H1 (cell line): ENCODE measurements at regions not wholly inside any gene's neighbourhood (a gene's known extent, or its start where the extent isn't known, plus 50 kb on each side); places are given as distances from the start of the nearest gene placed in this dataset.
A peak's percentile ranks its signal among the peaks of the same experiment; 100 is the strongest.

Source experiments
- CTCF ChIA-PET: fragments of 300-600 bp; sonication (Branson Sonifier 250); formaldehyde crosslinking; loops from one replicate; lab custom pipeline; 2021; ENCODE audit not compliant: partially characterized antibody; lab: Charles Lee
- POLR2A ChIA-PET: fragments of 300-600 bp; sonication (Branson Sonifier 250); formaldehyde crosslinking; loops from one replicate; lab custom pipeline; 2021; ENCODE audit warnings: inconsistent platforms; ENCODE audit not compliant: partially characterized antibody; lab: Charles Lee
- DNase-seq, 2 experiments: peaks; one replicate each; pipeline versions ENCODE4 v3.0.0 to v3.0.0-alpha.2; 2010 to 2022; ENCODE audit warnings: low spot score in 2 of 2, low read depth in 1 of 2, mixed read lengths in 1 of 2
- FAIRE-seq: peaks from 2 replicates; lab custom pipeline; 2011; peaks lifted over from hg19 to GRCh38; lab: Jason Lieb, UNC
- H2AFZ ChIP-seq: 2 replicates; pipeline ENCODE4 v1.8.1; 2012; ENCODE audit warnings: low read length, inconsistent platforms
- H2AK5ac ChIP-seq: 2 replicates; pipeline ENCODE4 v1.6.1; 2013; ENCODE audit warnings: low read depth, low read length
- H2BK120ac ChIP-seq: replicated peaks from 2 replicates; pipeline ENCODE3; 2013; ENCODE audit warnings: low read depth, low read length, inconsistent platforms
- H2BK12ac ChIP-seq: 2 replicates; pipeline ENCODE4 v1.6.1; 2013; ENCODE audit warnings: low read depth, low read length
- H2BK15ac ChIP-seq: 2 replicates; pipeline ENCODE4 v1.6.1; 2013; ENCODE audit warnings: low read length
- H2BK20ac ChIP-seq: 2 replicates; pipeline ENCODE4 v1.6.1; 2013; ENCODE audit warnings: low read length
- H2BK5ac ChIP-seq: 2 replicates; pipeline ENCODE4 v1.6.1; 2013; ENCODE audit warnings: low read depth, low read length
- H3K14ac ChIP-seq: 2 replicates; pipeline ENCODE4 v1.6.1; 2013; ENCODE audit warnings: inconsistent platforms; ENCODE audit not compliant: insufficient read length
- H3K18ac ChIP-seq: 2 replicates; pipeline ENCODE4 v1.6.1; 2013; ENCODE audit warnings: low read length; ENCODE audit errors: extremely low read depth
- H3K23ac ChIP-seq: 2 replicates; pipeline ENCODE4 v1.6.1; 2013; ENCODE audit warnings: inconsistent platforms; ENCODE audit not compliant: insufficient read length
- H3K23me2 ChIP-seq: 2 replicates; pipeline ENCODE4 v1.6.1; 2013; ENCODE audit warnings: low read depth, low read length
- H3K27ac ChIP-seq: 2 replicates; pipeline ENCODE4 v1.6.1; 2011; ENCODE audit warnings: low read depth, low read length, inconsistent platforms
- H3K27me3 ChIP-seq, 4 experiments: replicated peaks in 1 of 4; 1 replicate in 1 of 4; 2 replicates in 3 of 4; pipeline versions ENCODE4 v1.6.1 to v1.8.1; 2011 to 2013; ENCODE audit warnings: low read length in 3 of 4, mild to moderate bottlenecking in 3 of 4, inconsistent platforms in 2 of 4, mixed read lengths in 2 of 4, moderate library complexity in 1 of 4; ENCODE audit not compliant: control insufficient read depth in 3 of 4, insufficient read depth in 3 of 4; ENCODE audit errors: extremely low read depth in 1 of 4
- H3K36me3 ChIP-seq, 4 experiments: 2 replicates each; pipeline versions ENCODE4 v1.6.1 to v1.8.1; 2011 to 2013; ENCODE audit warnings: mild to moderate bottlenecking in 4 of 4, low read length in 3 of 4, moderate library complexity in 2 of 4, control low read depth in 1 of 4, inconsistent platforms in 1 of 4; ENCODE audit not compliant: insufficient read depth in 4 of 4, control insufficient read depth in 2 of 4
- H3K4ac ChIP-seq: replicated peaks from 2 replicates; pipeline ENCODE3; 2013; ENCODE audit warnings: low read length, low read depth, mixed read lengths, inconsistent platforms; ENCODE audit not compliant: insufficient read length
- H3K4me1 ChIP-seq, 4 experiments: replicated peaks in 1 of 4; 1 replicate in 1 of 4; 2 replicates in 3 of 4; pipeline versions ENCODE4 v1.6.1 to v1.8.1; 2011 to 2013; ENCODE audit warnings: low read length in 3 of 4, inconsistent platforms in 2 of 4, mixed read lengths in 1 of 4; ENCODE audit not compliant: insufficient read depth in 4 of 4, control insufficient read depth in 3 of 4
- H3K4me2 ChIP-seq, 2 experiments: 2 replicates each; pipeline versions ENCODE4 v1.6.1 to v1.8.1; 2011 to 2013; ENCODE audit warnings: low read depth in 2 of 2, low read length in 2 of 2, control low read depth in 1 of 2, inconsistent platforms in 1 of 2, mild to moderate bottlenecking in 1 of 2; ENCODE audit not compliant: insufficient read depth in 1 of 2
- H3K4me3 ChIP-seq, 4 experiments: fragments of 200-600, 300-600 bp in 1 of 4; sonication (generic), shearing (Covaris generic), sonication (Bioruptor Twin) in 1 of 4; 2 replicates each; pipeline versions ENCODE4 v1.5.1 to v1.8.1; 2011 to 2016; ENCODE audit warnings: low read length in 4 of 4, low read depth in 3 of 4, control low read depth in 2 of 4, inconsistent platforms in 2 of 4, mild to moderate bottlenecking in 2 of 4, mixed read lengths in 1 of 4, moderate library complexity in 1 of 4; ENCODE audit not compliant: insufficient read depth in 2 of 4; ENCODE audit errors: extremely low read depth in 1 of 4
- H3K56ac ChIP-seq: replicated peaks from 2 replicates; pipeline ENCODE3; 2013; ENCODE audit warnings: low read depth, mild to moderate bottlenecking, mixed read lengths, low read length, inconsistent platforms; ENCODE audit not compliant: insufficient read length
- H3K79me1 ChIP-seq: 2 replicates; pipeline ENCODE4 v1.6.1; 2013; ENCODE audit warnings: low read depth, low read length, control low read depth
- H3K79me2 ChIP-seq, 2 experiments: 2 replicates each; pipeline versions ENCODE4 v1.6.1 to v1.8.1; 2012 to 2013; ENCODE audit warnings: low read length in 2 of 2, mild to moderate bottlenecking in 2 of 2, inconsistent platforms in 1 of 2; ENCODE audit not compliant: insufficient read depth in 2 of 2, control insufficient read depth in 1 of 2
- H3K9ac ChIP-seq, 4 experiments: replicated peaks in 1 of 4; 1 replicate in 1 of 4; 2 replicates in 3 of 4; pipeline versions ENCODE4 v1.6.1 to v1.8.1; 2011 to 2013; ENCODE audit warnings: low read depth in 3 of 4, low read length in 3 of 4, control low read depth in 2 of 4, mild to moderate bottlenecking in 2 of 4, moderate library complexity in 2 of 4, inconsistent platforms in 1 of 4; ENCODE audit errors: extremely low read depth in 1 of 4
- H3K9me3 ChIP-seq, 2 experiments: 2 replicates each; pipeline versions ENCODE4 v1.6.1 to v1.8.1; 2012 to 2013; ENCODE audit warnings: mild to moderate bottlenecking in 2 of 2, moderate library complexity in 2 of 2, control low read depth in 1 of 2, inconsistent platforms in 1 of 2, low read depth in 1 of 2, low read length in 1 of 2, mixed read lengths in 1 of 2; ENCODE audit not compliant: insufficient read depth in 2 of 2
- H4K20me1 ChIP-seq, 2 experiments: replicated peaks in 1 of 2; 2 replicates each; pipeline versions ENCODE3 to v1.8.1; 2011 to 2013; ENCODE audit warnings: inconsistent platforms in 2 of 2, low read length in 2 of 2, mild to moderate bottlenecking in 1 of 2; ENCODE audit not compliant: insufficient read depth in 2 of 2, control insufficient read depth in 1 of 2
- H4K5ac ChIP-seq: 2 replicates; pipeline ENCODE4 v1.6.1; 2013; ENCODE audit warnings: low read length, low read depth, mixed read lengths, inconsistent platforms; ENCODE audit not compliant: insufficient read length
- H4K8ac ChIP-seq: 2 replicates; pipeline ENCODE4 v1.8.0; 2013; ENCODE audit warnings: mild to moderate bottlenecking, moderate library complexity, low read length, inconsistent platforms; ENCODE audit not compliant: insufficient read depth; ENCODE audit errors: extremely low read depth
- H4K91ac ChIP-seq: replicated peaks from 2 replicates; pipeline ENCODE3; 2013; ENCODE audit warnings: low read length, mixed read lengths, inconsistent platforms; ENCODE audit not compliant: insufficient read length
- CHD1 ChIP-seq: IDR thresholded peaks from 2 replicates; pipeline ENCODE4 v1.6.1; 2012; ENCODE audit warnings: low read depth, low read length, improper control_type of control experiment
- CTBP2 ChIP-seq: IDR thresholded peaks from 2 replicates; pipeline ENCODE4 v1.7.0; 2011; ENCODE audit warnings: borderline replicate concordance, mild to moderate bottlenecking, moderate library complexity, mixed read lengths, low read length; ENCODE audit not compliant: insufficient read depth, insufficient read length
- FOSL1 ChIP-seq: IDR thresholded peaks from 2 replicates; pipeline ENCODE4 v1.6.1; 2011; ENCODE audit warnings: mild to moderate bottlenecking, low read depth, low read length, moderate library complexity; ENCODE audit not compliant: insufficient read depth
- HDAC2 ChIP-seq, 2 experiments: fragments of 300-600 bp in 1 of 2; sonication (generic) in 1 of 2; IDR thresholded peaks; 2 replicates each; pipeline ENCODE4 v1.6.1; 2011 to 2012; ENCODE audit warnings: low read depth in 2 of 2, low read length in 2 of 2, mild to moderate bottlenecking in 2 of 2, moderate library complexity in 2 of 2, borderline replicate concordance in 1 of 2, inconsistent platforms in 1 of 2
- HDAC6 ChIP-seq: IDR thresholded peaks from one replicate; pipeline ENCODE4 v1.7.1; 2012; ENCODE audit warnings: low read depth, mild to moderate bottlenecking, inconsistent platforms, low read length, moderate library complexity
- KDM4A ChIP-seq: IDR thresholded peaks from one replicate; pipeline ENCODE4 v1.7.1; 2012; ENCODE audit warnings: low read depth, mild to moderate bottlenecking, moderate library complexity, low read length, inconsistent platforms; ENCODE audit not compliant: severe bottlenecking
- NRF1 ChIP-seq: IDR thresholded peaks from 2 replicates; pipeline ENCODE4 v1.6.1; 2011; ENCODE audit warnings: mild to moderate bottlenecking, low read depth, low read length, improper control_type of control experiment
- WGBS, 2 experiments: shearing (Covaris generic) in 1 of 2; methylation state at CpG; one replicate each; pipeline versions ENCODE4 v1.1.6 to v1.1.7; 2013 to 2015; ENCODE audit warnings: low lambda C conversion rate in 2 of 2, mixed read lengths in 2 of 2, inconsistent platforms in 1 of 2, low coverage in 1 of 2, missing lambda C conversion rate in 1 of 2; ENCODE audit not compliant: insufficient replicate concordance in 2 of 2, insufficient coverage in 1 of 2, insufficient read length in 1 of 2; ENCODE audit errors: extremely low coverage in 1 of 2, missing lambda C conversion rate in 1 of 2; 5-methylcytosine and 5-hydroxymethylcytosine counted together
- TF ChIP-seq, protein P1 (sequence below): IDR thresholded peaks from 2 replicates; pipeline ENCODE4 v1.6.1; 2012; ENCODE audit warnings: low read length, inconsistent platforms
- TF ChIP-seq, protein P2 (sequence below): IDR thresholded peaks from 2 replicates; pipeline ENCODE4 v1.6.1; 2011; ENCODE audit warnings: low read depth, mild to moderate bottlenecking, low read length; ENCODE audit not compliant: insufficient read depth

DNA sequence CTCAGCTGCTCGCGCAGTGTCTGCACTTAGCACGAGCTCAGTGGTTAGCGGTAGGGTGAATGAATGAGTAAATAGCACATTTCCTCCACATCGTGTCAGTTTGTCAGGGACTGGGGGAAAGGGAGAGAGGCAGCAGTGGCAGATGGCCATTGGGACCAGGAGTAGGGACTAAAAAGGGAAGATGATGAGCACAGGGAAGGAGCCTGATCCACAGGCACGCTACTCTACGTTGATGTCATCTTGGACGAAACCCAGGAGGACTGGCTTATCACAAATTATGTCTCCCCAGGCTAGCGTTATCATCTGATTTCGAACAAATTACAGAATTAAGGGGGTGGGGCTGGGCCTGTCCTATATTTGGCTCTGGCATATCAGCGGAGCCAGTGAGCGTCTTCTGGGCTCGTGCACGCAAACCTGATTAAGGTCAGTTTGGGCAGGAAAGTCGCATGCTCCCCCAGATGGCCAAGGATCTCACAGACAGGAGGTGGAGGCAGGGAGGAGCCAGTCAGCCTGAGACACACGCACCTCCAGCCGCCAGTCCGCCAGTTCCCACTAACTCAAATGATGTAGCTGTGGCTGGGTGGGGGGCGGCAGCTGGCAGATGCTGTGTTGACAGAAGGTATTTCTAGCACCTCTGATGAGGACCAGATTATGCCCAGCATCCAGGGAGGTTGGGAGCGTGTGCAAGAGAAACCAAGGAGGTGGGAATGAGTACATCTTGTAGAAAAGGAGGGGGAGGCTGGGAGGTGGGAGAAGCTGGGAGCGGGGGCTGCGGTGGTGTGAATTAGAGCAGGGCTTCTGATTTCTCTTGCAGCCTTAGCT, 97.4 kb upstream of the PRDM11 start:
- peak overlapping the region; percentile 24 for H3K4ac ChIP-seq
- H3K23me2 ChIP-seq = no peaks in the 10 kb centered on the region
- ChIA-PET CTCF (interaction anchor here (0.8 to 2.8 kb wide), 10 partner anchors 13 to 163 kb away, joined by 3 to 8 read pairs (median 3); no protein-coding TSS in a partner anchor), POLR2A (no interaction called here)
- no peak overlapping the region for H3K27ac ChIP-seq
- H3K9ac ChIP-seq = no peak overlapping the region
- no peak overlapping the region for H3K4me3 ChIP-seq
- no peaks in the 10 kb centered on the region for H3K79me1 ChIP-seq
- WGBS, 2 experiments = 87% methylated on average over 22 of the region's 22 CpGs; no CpG with 5 or more reads in 1 of the 2 experiments
- no peaks in the 10 kb centered on the region for H4K20me1 ChIP-seq
- H3K4me2 ChIP-seq = no peak overlapping the region
- H3K9me3 ChIP-seq = no peaks in the 10 kb centered on the region
- peaks cover 0 to 2% (median 0%) of the 10 kb centered on the region in 4 experiments; a peak in 2 of 7 replicates for H3K4me1 ChIP-seq
- H3K23ac ChIP-seq = no peak overlapping the region
- no peak overlapping the region for H3K14ac ChIP-seq
- FAIRE-seq = no peak
- H2AK5ac ChIP-seq = no peak overlapping the region
- H2BK5ac ChIP-seq = no peak overlapping the region
- peak overlapping the region; percentile 88; the same call in 1 of the 2 replicates for H2BK12ac ChIP-seq
- no peak for DNase-seq
- H3K27me3 ChIP-seq = 0 out of 7 replicates have a peak, but pooled peaks cover 0 to 1% (median 0%) of the 10 kb centered on the region in 4 experiments
- no peak overlapping the region for H2BK20ac ChIP-seq
- H4K5ac ChIP-seq = no peak overlapping the region
- no peak overlapping the region; the same call in 1 of the 2 replicates for H2BK15ac ChIP-seq
- H3K79me2 ChIP-seq = no peaks in the 10 kb centered on the region
- H4K8ac ChIP-seq = no peak overlapping the region; the same call in 1 of the 2 replicates
- no peak overlapping the region for H2BK120ac ChIP-seq
- no peaks in the 10 kb centered on the region; a peak in 1 of 8 replicates for H3K36me3 ChIP-seq
- H3K18ac ChIP-seq = peak overlapping the region; percentile 32; the same call in 1 of the 2 replicates
- no peak overlapping the region for H4K91ac ChIP-seq
- H3K56ac ChIP-seq = no peak overlapping the region
- H2AFZ ChIP-seq = no peak overlapping the region
- no peak for TF ChIP-seq HDAC2 (IDR thresholded peaks at IDR 0.05; ENCODE audit: borderline replicate concordance in 1 of 2, low read depth in 2 of 2, low read length in 2 of 2)
- TF ChIP-seq, protein P1, sequence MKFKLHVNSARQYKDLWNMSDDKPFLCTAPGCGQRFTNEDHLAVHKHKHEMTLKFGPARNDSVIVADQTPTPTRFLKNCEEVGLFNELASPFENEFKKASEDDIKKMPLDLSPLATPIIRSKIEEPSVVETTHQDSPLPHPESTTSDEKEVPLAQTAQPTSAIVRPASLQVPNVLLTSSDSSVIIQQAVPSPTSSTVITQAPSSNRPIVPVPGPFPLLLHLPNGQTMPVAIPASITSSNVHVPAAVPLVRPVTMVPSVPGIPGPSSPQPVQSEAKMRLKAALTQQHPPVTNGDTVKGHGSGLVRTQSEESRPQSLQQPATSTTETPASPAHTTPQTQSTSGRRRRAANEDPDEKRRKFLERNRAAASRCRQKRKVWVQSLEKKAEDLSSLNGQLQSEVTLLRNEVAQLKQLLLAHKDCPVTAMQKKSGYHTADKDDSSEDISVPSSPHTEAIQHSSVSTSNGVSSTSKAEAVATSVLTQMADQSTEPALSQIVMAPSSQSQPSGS = no peak
- TF ChIP-seq, protein P2, sequence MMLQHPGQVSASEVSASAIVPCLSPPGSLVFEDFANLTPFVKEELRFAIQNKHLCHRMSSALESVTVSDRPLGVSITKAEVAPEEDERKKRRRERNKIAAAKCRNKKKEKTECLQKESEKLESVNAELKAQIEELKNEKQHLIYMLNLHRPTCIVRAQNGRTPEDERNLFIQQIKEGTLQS = no peak
- no peak for TF ChIP-seq CHD1
- no peak for TF ChIP-seq NRF1
- TF ChIP-seq HDAC6 = no peak
- no peak for TF ChIP-seq FOSL1
- no peak for TF ChIP-seq KDM4A
- no peak for TF ChIP-seq CTBP2
